Esophagus muscularis mucosa (tissue), 4 donors: ENCODE measurements at regions not wholly inside any gene's neighbourhood (a gene's known extent, or its start where the extent isn't known, plus 50 kb on each side); places are given as distances from the start of the nearest gene placed in this dataset.

Source experiments
- EP300 ChIP-seq: sonication (generic); formaldehyde crosslinking; IDR thresholded peaks from one replicate; pipeline ENCODE4 v1.6.1; 2017; ENCODE audit warnings: antibody characterized with exemption
- POLR2A ChIP-seq: fragments of 450-650 bp; IDR thresholded peaks from one replicate; pipeline ENCODE4 v1.6.1; 2017; ENCODE audit warnings: antibody characterized with exemption, moderate library complexity, mild to moderate bottlenecking, low read depth
- POLR2AphosphoS5 ChIP-seq, 2 donors: sonication (generic); formaldehyde crosslinking; IDR thresholded peaks; one replicate each; pipeline ENCODE4 v1.6.1; 2017; ENCODE audit warnings: antibody characterized with exemption in 2 of 2
- TF ChIP-seq, protein P1 (sequence below), 3 experiments: fragments of 200-600 bp in 2 of 3; fragments of 450-650 bp in 1 of 3; sonication (generic) in 2 of 3; IDR thresholded peaks; one replicate each; pipeline ENCODE4 v1.5.1; 2017 to 2019; ENCODE audit warnings: antibody characterized with exemption in 3 of 3, mild to moderate bottlenecking in 2 of 3, moderate library complexity in 1 of 3

DNA sequence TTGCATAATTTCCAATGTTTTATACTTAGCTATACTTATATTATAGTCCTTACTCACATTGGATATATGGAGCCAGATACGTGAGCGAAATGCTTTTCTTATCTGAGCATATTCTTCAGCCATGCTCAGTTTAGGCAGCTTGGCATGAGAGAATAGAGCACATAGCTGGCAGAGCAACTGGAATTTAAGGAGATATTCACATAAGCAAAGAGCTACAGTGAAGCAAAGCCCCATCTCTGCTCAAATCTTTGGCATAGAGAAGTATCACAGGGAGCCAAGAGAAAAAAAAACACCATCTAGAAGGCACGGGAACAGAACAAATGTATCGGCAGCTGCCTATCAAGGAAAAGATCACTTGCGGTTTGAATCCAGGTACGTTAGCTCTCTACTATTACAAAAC is 734.2 kb upstream of the KIF2B start:
- TF ChIP-seq, protein P1, sequence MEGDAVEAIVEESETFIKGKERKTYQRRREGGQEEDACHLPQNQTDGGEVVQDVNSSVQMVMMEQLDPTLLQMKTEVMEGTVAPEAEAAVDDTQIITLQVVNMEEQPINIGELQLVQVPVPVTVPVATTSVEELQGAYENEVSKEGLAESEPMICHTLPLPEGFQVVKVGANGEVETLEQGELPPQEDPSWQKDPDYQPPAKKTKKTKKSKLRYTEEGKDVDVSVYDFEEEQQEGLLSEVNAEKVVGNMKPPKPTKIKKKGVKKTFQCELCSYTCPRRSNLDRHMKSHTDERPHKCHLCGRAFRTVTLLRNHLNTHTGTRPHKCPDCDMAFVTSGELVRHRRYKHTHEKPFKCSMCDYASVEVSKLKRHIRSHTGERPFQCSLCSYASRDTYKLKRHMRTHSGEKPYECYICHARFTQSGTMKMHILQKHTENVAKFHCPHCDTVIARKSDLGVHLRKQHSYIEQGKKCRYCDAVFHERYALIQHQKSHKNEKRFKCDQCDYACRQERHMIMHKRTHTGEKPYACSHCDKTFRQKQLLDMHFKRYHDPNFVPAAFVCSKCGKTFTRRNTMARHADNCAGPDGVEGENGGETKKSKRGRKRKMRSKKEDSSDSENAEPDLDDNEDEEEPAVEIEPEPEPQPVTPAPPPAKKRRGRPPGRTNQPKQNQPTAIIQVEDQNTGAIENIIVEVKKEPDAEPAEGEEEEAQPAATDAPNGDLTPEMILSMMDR (IDR thresholded peaks at IDR 0.05), result no peak
- TF ChIP-seq POLR2A (no peak), POLR2AphosphoS5 (IDR thresholded peaks at IDR 0.05) (no peak), EP300 (no peak)
